Fibroblast of the aortic adventitia (primary cell): ENCODE measurements at regions not wholly inside any gene's neighbourhood (a gene's known extent, or its start where the extent isn't known, plus 50 kb on each side); places are given as distances from the start of the nearest gene placed in this dataset.
A peak's percentile ranks its signal among the peaks of the same experiment; 100 is the strongest.

Experiments used
- DNase-seq: peaks from one replicate; pipeline ENCODE4 v3.0.0-alpha.2; 2010; ENCODE audit warnings: low read depth
- H3K4me3 ChIP-seq: 2 replicates; pipeline ENCODE4 v1.5.1; 2011; ENCODE audit warnings: low read depth, mild to moderate bottlenecking, control low read depth, low read length, moderate library complexity
- CTCF ChIP-seq: IDR thresholded peaks from 2 replicates; pipeline ENCODE4 v1.5.1; 2011; ENCODE audit warnings: mild to moderate bottlenecking, low read length, control low read depth, inconsistent platforms; ENCODE audit not compliant: insufficient read depth

DNA sequence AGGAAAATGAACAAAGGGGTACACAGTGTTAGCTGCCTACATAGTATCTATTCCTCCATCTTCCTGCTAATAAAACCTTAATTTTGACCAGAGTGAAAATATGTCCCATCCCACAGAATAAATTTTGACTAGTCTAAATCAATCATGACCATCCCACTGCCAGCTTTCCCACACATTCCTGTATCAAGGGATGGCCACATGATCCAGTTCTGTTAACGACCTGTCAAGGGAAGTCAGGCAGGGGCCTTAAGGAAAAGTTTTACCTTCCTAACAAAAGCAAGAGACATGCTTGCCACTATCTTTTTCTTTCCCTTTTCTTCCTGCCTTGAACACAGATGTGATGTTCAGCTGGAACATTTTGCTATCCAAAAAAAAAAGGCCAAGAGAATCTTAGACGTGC is 185.0 kb upstream of the CHAC2 start:
- DNase-seq = no peak
- no peak overlapping the region for H3K4me3 ChIP-seq
- no peak for TF ChIP-seq CTCF

GRCh38 chr2:53576166-53576565 is 191.4 kb upstream of the CHAC2 start:
- no peak for TF ChIP-seq CTCF
- DNase-seq = peak; percentile 6
- H3K4me3 ChIP-seq = no peak overlapping the region

GRCh38 chr2:53575721-53576124 is 191.9 kb upstream of the CHAC2 start:
- H3K4me3 ChIP-seq = no peak overlapping the region
- DNase-seq = peak; percentile 8
- TF ChIP-seq CTCF = no peak

DNA sequence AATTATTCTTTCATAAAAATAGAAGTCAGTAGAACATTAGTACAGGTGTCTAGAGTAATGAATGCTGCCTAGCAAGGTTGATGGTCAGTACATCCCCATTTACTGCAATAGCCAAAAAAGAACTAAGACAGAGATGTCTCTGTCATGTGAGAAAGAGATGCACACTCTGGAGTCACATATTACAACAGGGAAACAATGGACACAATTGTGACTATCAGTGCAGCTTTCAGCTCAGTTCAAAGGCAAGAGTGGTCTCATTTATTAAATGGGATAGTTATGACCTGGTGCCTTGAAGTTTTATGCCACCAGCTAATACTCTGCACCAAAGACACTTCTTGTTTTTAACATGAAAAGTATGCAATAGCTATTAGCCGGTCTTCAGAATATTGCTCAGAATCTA is 194.9 kb upstream of the CHAC2 start:
- no peak for TF ChIP-seq CTCF
- no peak for DNase-seq
- H3K4me3 ChIP-seq = no peak overlapping the region

DNA sequence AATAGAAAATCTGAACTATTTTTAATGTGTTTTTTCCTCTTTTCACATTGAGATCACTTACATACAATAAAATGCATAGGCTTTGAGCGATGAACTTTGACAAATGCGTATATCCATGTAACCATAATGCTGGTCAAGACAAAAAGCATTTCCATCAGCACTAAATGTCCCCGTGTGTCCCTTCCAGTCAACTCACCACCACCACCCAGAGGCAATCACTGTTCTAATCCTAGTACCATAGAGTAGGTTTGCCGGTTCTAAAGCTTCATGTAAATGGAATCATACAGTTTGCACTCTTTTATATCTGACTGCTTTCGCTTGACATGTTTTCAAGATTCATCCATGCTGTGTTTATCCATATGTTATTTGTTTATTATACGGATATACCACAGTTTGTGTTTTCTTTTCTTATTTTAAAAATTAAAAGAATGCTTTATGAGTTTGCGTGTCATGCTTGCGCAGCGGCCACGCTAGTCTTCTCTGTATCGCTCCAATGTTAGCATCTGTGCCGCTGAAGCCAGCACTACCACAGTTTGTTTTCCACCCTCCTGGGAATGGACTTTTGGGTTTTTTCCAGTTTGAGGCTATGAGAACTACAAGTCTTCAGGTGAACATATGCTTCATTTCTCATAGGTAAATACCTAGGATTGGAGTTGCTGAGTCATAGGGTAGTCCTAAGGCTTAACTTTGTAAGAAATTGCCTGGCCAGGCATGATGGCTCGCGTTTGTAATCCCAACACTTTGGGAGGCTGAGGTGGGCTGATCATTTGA is 197.5 kb upstream of the CHAC2 start:
- no peak for DNase-seq
- no peak overlapping the region for H3K4me3 ChIP-seq
- TF ChIP-seq CTCF = no peak

DNA sequence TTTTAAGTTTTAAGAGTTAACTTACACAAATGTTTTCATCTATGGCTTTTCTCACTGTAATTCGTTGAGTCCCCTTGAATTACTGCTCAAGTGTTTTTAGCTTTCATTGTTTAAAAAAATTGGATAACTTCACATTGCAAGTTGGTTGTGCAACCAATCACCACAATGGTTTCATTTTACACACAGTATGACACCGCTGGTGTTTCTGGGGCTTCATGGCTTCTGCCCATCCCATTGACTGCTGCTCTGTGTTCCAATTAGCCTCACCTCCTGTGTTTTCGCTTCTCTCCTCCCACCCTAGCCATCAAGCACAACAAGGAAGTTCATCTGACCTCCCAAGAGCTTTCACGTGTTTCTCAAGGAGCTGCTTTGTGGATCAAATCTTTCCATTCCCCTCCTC is 199.1 kb upstream of the CHAC2 start:
- peak; percentile 33 for DNase-seq
- peak overlapping the region; percentile 52 for H3K4me3 ChIP-seq
- TF ChIP-seq CTCF = no peak

- no peak overlapping the region for H3K4me3 ChIP-seq
- TF ChIP-seq CTCF = no peak
- no peak for DNase-seq
Measured at GRCh38 chr2:53567073-53567472, 200.5 kb upstream of the CHAC2 start.
